Pancreas (tissue), 10 donors: ENCODE measurements at regions not wholly inside any gene's neighbourhood (a gene's known extent, or its start where the extent isn't known, plus 50 kb on each side); places are given as distances from the start of the nearest gene placed in this dataset.
"Not testable (repeated sequence)": the region's sequence is repeated elsewhere in the genome, so short reads cannot be mapped to it uniquely, and the experiment has no call there.

Experiments used
- ATAC-seq, 4 donors: fragments of 200-7000 bp; cut with Tn5 transposase; one replicate each; pipeline versions ENCODE4 v1.8.0 to v1.9.1; 2020; ENCODE audit warnings: mild to moderate bottlenecking in 4 of 4, moderate library complexity in 4 of 4
- DNase-seq, 6 donors: peaks; one replicate each; pipeline ENCODE4 v3.0.0-alpha.2; 2020
- FAIRE-seq: peaks from 2 replicates; lab custom pipeline; 2012; peaks lifted over from hg19 to GRCh38; lab: Jason Lieb, UNC
- H3K27ac ChIP-seq, 4 donors: fragments of 200-600 bp; sonication (generic); 1 replicate in 3 of 4; 2 replicates in 1 of 4; pipeline versions ENCODE4 v1.5.0 to v1.8.0; 2020
- H3K27me3 ChIP-seq, 4 donors: fragments of 200-600 bp; one replicate each; pipeline ENCODE4 v1.8.0; 2021
- H3K36me3 ChIP-seq, 3 donors: fragments of 200-600 bp; sonication (generic) in 1 of 3; one replicate each; pipeline versions ENCODE4 v1.5.0 to v1.8.0; 2020 to 2021
- H3K4me1 ChIP-seq, 3 donors: fragments of 200-600 bp; one replicate each; pipeline ENCODE4 v1.8.0; 2021
- H3K4me3 ChIP-seq, 4 donors: fragments of 200-600 bp; sonication (generic) in 2 of 4; one replicate each; pipeline versions ENCODE4 v1.5.0 to v1.8.0; 2020 to 2021
- H3K9me3 ChIP-seq, 4 donors: fragments of 200-600 bp; one replicate each; pipeline ENCODE4 v1.8.0; 2021
- WGBS, 2 donors: extraction: QIAGEN DNeasy Blood & Tissue Kit; methylation state at CpG; one replicate each; pipeline ENCODE4 v1.1.7; 2013; 5-methylcytosine and 5-hydroxymethylcytosine counted together
- intact Hi-C, 3 donors: fragments of 100-400 bp; cut with DNase I; formaldehyde crosslinking; loops; one replicate each; pipeline versions ENCODE4 v1.11.1 to v1.14.2; 2022
- TF ChIP-seq, protein P1 (sequence below), 4 donors: fragments of 200-600 bp; sonication (generic) in 3 of 4; IDR thresholded peaks; one replicate each; pipeline versions ENCODE4 v1.5.0 to v1.8.0; 2021; ENCODE audit warnings: antibody characterized with exemption in 4 of 4
- donor health status: healthy with polysubstance abuse.
- donor health status: DM: no; HTN: no; CAD: no; lungs with moderate emphysema.
- donor health status: DM: no; HTN: no; CAD: no.
- donor health status: control.
- donor health status: control.
- donor health status: Bipolar disorder and iron deficiency.
- donor health status: DM: yes; HTN: yes; CAD: no.
- donor health status: DM: no; HTN: no; CAD: no.
- donor health status: DM: no; HTN: no; CAD: no.
- donor health status: DM: yes; HTN: yes; CAD: no.

GRCh38 chr5:104326966-104327365 is 764.4 kb upstream of the NUDT12 start:
- no peak for DNase-seq
- ATAC-seq, result no peak
- no peak for FAIRE-seq
- intact Hi-C loops, result no loop called here
- Histone ChIP-seq H3K36me3 (no peaks in the 10 kb centered on the region), H3K27me3 (no peaks in the 10 kb centered on the region), H3K4me3 (no peak overlapping the region), H3K9me3 (no peaks in the 10 kb centered on the region), H3K27ac (no peak overlapping the region), H3K4me1 (no peaks in the 10 kb centered on the region)
- TF ChIP-seq, protein P1, sequence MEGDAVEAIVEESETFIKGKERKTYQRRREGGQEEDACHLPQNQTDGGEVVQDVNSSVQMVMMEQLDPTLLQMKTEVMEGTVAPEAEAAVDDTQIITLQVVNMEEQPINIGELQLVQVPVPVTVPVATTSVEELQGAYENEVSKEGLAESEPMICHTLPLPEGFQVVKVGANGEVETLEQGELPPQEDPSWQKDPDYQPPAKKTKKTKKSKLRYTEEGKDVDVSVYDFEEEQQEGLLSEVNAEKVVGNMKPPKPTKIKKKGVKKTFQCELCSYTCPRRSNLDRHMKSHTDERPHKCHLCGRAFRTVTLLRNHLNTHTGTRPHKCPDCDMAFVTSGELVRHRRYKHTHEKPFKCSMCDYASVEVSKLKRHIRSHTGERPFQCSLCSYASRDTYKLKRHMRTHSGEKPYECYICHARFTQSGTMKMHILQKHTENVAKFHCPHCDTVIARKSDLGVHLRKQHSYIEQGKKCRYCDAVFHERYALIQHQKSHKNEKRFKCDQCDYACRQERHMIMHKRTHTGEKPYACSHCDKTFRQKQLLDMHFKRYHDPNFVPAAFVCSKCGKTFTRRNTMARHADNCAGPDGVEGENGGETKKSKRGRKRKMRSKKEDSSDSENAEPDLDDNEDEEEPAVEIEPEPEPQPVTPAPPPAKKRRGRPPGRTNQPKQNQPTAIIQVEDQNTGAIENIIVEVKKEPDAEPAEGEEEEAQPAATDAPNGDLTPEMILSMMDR (IDR thresholded peaks at IDR 0.05), result no peak

DNA sequence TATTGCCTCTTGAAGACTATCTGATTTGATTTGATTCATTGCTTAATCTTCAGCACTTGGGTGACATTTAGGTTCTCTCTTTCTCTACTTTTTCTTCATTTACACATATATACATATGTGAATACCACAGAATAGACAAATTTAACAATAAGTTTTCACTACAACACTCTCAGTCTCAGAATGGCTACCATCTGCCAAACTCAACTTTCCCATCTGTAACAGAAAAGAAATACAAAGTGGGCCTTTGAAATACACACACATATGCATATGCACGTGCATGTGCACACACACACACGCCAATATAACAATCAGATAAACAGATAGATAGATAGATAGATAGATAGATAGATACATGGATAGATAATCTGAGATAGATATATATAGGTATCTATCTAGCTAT is 762.8 kb upstream of the NUDT12 start:
- ATAC-seq (no peak), DNase-seq (no peak), FAIRE-seq (no peak)
- H3K4me3 ChIP-seq, result no peak overlapping the region
- no peaks in the 10 kb centered on the region for H3K27me3 ChIP-seq
- no peaks in the 10 kb centered on the region for H3K4me1 ChIP-seq
- TF ChIP-seq, protein P1 (IDR thresholded peaks at IDR 0.05), result no peak
- no peak overlapping the region for H3K27ac ChIP-seq
- intact Hi-C loops, result no loop called here
- no peaks in the 10 kb centered on the region for H3K36me3 ChIP-seq
- 78 to 86% methylated on average over 2 of the region's 2 CpGs for WGBS, 2 donors
- no peaks in the 10 kb centered on the region for H3K9me3 ChIP-seq

- H3K4me1 ChIP-seq, intact Hi-C loops, H3K36me3 ChIP-seq, H3K9me3 ChIP-seq, H3K27ac ChIP-seq, H3K4me3 ChIP-seq, DNase-seq, H3K27me3 ChIP-seq, FAIRE-seq, ATAC-seq: not testable (repeated sequence)
These were observed 754.1 kb upstream of the NUDT12 start for GRCh38 chr5:104316676-104317075.

GRCh38 chr5:104312481-104312880 is 749.9 kb upstream of the NUDT12 start:
- no peaks in the 10 kb centered on the region for H3K27me3 ChIP-seq
- no peak overlapping the region for H3K4me3 ChIP-seq
- no peaks in the 10 kb centered on the region for H3K36me3 ChIP-seq
- FAIRE-seq, result no peak
- WGBS, 2 donors, result 9 to 14% methylated on average over 1 of the region's 1 CpG
- intact Hi-C loops, result no loop called here
- DNase-seq, result no peak
- no peak for ATAC-seq
- no peaks in the 10 kb centered on the region for H3K4me1 ChIP-seq
- H3K27ac ChIP-seq, result no peak overlapping the region
- H3K9me3 ChIP-seq, result peaks cover 0 to 7% (median 0%) of the 10 kb centered on the region in 4 donors
- TF ChIP-seq, protein P1 (IDR thresholded peaks at IDR 0.05), result no peak

GRCh38 chr5:104305602-104306001 is 743.0 kb upstream of the NUDT12 start:
- H3K4me1 ChIP-seq, result peaks cover 0 to 6% (median 0%) of the 10 kb centered on the region in 3 donors
- TF ChIP-seq, protein P1 (IDR thresholded peaks at IDR 0.05), result no peak
- FAIRE-seq (no peak), DNase-seq (no peak), ATAC-seq (no peak)
- H3K9me3 ChIP-seq, result peaks cover 0 to 5% (median 0%) of the 10 kb centered on the region in 4 donors
- H3K36me3 ChIP-seq, result no peaks in the 10 kb centered on the region
- intact Hi-C loops, result no loop called here
- no peaks in the 10 kb centered on the region for H3K27me3 ChIP-seq
- H3K27ac ChIP-seq, result no peak overlapping the region
- no peak overlapping the region for H3K4me3 ChIP-seq
- WGBS, 2 donors, result 58 to 69% methylated on average over 1 of the region's 1 CpG
